HG02623 (cell line): ENCODE measurements at regions not wholly inside any gene's neighbourhood (a gene's known extent, or its start where the extent isn't known, plus 50 kb on each side); places are given as distances from the start of the nearest gene placed in this dataset.
"Not testable (repeated sequence)": the region's sequence is repeated elsewhere in the genome, so short reads cannot be mapped to it uniquely, and the experiment has no call there.

Source experiments
- ATAC-seq: cut with Tn5 transposase; IDR thresholded peaks from one replicate; pipeline ENCODE4 v1.9.1; 2021; ENCODE audit warnings: moderate library complexity; ENCODE audit not compliant: unreplicated experiment

DNA sequence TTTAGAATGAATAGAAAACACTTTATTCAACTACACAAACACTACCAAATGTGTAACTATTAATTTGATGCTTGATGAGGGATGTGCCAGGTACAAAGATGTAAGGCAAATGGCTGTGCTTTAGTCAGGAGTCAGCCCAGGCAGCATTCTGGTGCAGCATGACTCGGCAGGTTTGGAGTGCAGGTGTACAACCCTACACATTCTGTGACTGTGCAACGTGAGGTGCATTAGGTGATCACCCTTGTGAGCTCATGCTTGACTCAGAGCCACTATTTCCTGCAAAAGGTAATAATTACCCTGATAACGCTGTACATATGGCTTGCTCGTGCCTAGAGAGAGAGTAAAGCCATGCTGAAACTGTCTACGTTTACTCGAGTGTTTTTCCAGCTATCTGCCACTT, 288.7 kb upstream of the DSEL start:
- ATAC-seq, result no peak

DNA sequence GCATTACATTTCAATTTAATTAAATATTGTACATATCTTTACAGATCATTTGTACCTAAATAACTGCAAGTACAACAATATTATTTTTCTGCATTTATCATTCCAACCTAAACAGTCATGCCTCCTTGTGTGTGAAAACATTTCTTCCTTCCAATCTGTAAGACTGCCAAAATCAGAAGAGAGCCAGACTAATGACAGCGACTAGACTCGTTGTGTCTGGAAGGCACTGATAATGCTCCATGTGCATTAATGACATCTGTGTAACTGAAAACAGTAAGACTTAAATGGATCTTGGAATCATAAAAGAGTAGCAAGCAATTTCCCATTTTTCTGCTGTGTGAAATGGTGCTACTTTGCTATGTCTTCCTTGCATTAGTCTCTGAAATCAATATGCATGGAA, 278.0 kb upstream of the DSEL start:
- ATAC-seq, result no peak

DNA sequence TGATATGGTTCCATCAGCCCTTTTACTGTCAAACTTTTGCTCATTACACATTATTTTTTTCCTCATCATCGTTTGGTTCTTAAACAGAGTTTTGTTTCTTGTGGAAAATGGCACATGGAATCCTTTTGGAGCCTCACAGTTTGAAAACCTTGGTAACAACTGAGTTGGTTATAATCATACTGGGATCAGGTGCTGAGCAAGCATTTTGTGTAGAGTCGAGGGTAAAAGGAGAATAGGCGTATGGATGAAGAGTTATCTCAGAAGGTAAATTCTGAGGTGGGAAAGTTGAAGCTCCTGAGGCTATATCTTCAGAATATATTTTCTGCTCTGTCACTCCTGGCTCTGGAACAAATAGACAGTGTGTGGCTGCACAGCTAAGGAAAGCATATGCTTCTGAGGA, 274.0 kb upstream of the DSEL start:
- no peak for ATAC-seq

DNA sequence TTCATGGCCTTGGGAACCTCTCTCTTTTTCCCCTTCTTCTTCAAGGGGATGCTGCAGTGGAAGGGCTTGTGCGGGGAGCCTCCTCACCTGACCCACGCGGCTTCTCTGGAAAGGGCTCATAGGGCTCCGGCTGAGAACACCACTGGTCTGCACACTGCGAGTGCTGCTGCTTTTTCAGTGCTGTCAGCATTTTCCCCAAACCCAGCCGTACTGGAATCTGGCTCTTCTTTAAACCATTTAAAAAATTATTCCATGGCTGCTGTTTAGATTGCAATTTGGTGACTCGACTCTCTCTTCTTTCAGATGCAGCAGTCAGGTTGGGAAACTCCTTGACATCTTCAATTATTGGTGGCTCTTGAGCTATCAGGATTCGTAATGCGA, 272.6 kb upstream of the DSEL start:
- no peak for ATAC-seq

DNA sequence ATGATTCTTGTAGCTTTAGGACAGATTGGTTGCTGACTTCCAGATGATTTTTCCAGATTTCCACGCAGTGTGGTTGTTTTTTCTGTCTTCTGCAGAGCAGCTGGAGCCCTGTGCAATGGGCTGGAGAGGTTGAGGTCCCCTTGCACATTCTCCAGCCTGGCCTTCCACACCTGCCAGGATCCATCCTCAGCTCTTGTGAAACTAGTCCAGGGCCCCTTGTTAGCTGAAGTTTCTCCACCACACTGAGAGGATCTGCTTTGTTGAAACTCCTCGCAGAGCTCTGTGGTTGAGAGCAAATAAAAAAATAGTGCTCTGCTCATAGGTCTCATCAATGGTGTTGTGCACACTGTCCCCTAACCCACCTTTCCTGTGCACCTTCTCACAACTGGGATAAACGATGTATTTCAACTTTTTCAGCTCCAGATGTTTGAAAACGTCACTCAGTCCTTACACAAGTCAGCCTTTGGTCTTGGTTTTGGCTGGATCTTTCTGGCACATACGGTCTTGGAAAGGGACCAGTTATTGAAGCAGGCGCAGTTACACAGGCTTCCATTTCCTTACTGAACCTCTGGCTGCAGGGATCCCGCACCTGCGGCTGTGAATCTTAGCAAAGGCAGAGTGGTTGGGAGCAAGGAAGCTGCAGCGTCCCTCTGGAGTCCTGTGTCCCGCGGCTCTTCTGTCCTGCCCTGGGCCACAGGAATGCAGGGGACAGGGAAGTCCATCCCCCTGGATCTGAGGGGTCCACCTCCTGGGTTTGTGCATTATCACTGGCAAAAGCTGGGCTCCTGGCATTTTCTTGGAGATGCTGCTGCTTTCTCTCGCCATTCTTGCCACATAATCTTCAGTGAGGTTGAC, 272.0 kb upstream of the DSEL start:
- no peak for ATAC-seq

DNA sequence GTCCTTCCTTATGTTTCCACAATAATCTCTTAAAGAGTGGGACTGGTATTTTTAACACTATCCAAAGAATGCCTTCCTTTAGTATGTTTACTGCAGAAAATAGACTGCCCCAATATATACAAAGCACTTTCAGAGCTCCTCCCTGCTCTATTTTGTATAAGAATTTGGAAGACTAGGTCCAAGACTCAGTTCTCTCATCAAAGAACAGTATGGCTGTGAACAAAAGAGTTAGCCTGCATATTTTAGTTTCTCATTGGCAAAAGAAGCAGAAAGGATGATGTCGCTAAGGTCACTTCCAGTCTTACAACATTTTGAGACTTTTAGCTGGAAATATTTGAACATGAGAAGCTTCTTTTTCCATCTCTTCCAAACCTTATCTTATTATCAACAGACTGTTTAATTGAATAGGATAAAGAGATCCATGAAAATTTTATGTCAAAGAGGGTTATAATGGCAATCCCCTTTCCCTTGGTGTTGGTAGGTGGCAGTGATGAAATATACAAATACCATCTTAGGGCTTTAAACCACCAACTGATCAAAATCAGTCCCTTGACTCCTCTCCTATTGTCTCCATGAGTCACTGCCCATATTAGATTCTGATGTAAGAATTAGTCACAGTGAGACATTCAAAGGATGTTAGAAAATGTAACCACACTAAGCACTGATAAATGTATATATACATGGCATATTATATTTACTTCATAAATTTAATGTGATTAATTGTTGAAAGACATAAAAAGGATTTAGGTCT, 266.9 kb upstream of the DSEL start:
- no peak for ATAC-seq

DNA sequence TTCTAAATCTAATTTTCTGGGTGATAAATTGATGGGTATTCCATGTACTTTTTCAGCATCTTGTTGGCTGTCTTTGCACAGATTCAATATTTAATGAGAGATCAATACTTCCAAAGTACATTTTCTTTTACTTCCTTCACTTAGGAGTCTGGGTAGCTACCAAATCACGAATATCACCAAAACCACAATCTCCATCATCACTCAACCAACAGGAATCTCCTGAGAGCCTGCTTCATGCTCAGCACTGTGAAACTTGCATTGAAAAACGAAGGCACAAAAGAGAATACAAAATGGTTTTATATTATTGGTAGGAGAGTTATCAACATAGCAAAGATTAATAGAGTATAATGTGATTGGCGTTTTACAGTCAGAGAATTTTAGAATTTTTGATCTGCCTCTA, 261.5 kb upstream of the DSEL start:
- no peak for ATAC-seq

DNA sequence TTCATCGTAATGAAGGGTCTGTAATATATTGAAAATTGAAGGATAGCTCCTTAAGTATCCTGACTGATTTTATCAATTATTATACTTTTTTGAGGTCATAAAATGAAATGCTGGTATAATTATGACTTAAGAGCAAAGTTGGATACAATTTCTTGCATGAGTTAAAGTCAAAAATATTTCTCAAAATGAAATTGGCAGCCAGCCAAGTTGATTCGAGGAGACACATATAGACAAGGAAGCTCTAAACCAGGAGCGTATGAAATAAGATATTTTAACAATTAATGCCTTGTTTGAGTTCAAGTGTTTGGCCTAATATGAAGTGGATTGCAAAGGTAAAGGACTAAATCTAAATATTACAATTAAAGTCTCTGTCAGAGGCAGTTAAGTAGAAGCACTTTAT, 260.4 kb upstream of the DSEL start:
- no peak for ATAC-seq

DNA sequence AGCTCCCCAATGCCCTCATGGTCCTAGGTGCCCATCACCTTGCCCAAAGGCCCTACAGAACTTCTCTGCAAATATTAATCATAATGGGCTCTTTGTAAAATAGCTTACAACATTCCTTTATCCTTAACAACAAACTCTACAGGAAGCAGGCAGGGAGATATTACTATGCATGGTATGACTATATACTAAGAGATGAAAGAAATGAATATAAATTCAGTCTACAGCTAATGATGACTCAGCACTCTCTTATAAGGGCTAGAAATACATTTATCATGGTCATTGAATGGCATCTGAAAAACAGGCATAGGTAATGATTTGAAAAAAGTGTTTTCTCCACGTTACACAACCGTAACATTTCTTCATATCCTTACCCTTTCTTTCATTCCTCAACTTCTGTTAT, 254.8 kb upstream of the DSEL start:
- ATAC-seq, result no peak

DNA sequence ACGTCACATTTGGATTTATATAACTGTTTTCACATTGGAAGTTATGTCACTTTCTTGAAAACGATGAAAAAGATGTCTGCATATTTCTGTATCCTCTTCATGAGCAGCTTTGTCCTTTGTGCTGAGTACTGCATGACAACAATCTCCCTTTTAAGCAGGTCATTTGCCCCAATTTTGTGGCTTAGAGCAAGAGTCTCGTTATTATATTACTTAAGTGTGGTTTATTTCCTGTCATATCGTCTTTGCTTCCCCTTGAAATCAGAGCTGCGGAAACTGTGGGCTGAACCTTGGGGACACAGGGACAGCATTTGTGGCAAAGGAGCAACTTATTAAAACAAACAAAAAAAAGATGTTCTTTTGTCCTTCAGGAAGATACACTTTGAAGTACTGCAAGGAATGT, 254.0 kb upstream of the DSEL start:
- no peak for ATAC-seq

DNA sequence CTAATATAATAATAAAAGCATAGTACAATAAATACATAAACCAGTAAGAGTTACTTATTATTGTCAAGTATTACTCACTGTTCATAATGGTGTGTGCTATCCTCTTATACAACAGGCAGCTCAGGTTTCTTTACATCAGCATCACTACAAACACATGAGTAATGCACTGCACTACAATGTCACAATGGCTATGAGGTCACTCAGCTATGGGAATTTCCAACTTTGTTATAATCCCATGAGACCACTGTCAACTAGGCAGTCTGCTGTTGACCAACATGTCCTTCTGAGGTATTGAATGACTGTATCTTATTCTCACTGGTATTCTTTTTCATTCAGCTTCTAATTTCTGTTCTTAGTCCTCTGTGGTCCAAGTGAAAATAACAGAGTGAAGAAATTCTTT, 250.4 kb upstream of the DSEL start:
- peak; percentile 80 for ATAC-seq

DNA sequence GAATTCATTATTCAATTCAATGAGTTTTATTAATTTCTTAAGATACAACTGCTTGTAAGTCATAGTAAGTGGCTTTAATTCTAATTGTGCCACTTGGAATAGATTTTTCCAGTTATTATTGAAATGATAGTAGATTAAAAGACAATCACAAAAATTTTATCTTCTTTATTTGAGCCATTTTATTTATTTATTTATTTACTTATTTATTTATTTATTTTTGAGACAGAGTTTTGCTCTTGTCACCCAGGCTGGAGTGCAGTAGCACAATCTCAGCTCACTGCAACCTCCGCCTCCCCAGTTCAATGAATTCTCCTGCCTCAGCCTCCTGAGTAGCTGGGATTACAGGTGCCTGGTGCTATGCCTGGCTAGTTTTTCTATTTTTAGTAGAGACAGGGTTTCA, 235.7 kb upstream of the DSEL start:
- ATAC-seq, result not testable (repeated sequence)

DNA sequence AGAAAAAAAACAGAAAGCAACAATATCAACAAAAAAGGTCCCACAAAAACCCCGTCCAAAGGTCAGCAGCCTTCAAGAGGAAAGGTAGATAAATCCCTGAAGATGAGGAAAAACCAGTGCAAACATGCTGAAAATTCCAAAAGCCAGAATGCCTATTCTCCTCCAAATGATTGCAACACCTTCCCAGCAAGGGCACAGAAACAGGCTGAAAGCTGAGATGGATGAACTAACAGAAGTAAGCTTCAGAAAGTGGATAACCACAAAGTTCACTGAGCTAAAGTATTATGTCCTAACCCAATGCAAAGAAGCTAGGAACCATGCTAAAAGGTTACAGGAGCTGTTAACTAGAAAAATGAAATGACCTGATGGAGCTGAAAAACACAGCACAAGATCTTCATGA, 226.4 kb upstream of the DSEL start:
- ATAC-seq, result no peak

DNA sequence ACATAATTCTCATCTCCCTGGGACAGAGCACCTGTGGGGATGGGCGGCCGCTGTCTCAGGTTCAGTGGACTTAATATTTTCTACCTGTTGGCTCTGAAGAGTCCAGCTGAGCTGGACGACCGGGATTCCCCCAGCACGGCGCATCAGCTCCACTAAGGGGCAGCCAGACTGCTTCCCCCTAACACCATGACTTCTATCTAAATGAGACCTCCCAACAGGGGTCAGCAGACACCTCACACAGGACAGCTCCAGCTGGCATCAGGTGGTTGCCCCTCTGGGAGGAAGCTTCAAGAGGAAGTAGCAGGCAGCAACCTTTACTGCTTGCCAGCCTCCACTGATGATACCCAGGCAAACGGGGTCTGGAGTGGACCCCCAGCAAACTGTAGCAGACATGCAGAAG, 226.0 kb upstream of the DSEL start:
- no peak for ATAC-seq

DNA sequence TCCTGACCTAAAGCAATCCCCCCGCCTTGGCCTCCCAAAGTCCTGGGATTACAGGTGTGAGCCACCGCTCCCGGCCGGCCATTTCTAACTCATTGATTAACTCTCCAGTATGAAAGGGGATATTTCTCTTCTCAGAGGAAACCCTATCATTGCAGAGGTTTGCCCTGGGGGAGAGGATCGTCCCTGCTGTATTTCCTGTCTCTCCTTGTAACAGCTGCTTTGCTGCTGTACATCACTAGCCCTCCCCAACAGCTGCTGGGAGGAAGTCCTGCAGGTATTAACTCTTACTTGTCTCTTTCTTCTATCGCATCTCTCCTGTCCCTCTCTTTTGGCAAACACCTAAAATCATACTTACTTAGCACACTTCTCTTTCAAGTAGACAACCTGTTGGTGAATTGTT, 219.0 kb upstream of the DSEL start:
- no peak for ATAC-seq

DNA sequence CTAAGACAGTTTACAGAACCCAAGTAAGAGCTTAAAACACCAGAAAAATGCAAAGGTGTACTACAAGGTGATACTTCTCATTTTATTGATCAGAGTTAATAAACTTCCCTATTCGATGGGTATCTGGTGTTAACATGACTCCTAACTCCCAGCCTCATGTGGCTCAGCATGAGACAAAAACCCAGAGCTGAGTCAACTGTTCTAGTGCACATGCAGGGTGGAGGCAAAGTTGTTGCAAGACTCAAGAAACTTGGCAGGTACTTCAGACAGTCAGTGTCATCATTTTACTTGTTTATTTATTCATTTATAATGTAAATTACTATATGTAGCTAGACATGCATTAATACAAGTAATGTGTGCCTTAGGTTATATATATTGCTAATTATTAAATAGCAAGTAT, 216.6 kb upstream of the DSEL start:
- no peak for ATAC-seq

DNA sequence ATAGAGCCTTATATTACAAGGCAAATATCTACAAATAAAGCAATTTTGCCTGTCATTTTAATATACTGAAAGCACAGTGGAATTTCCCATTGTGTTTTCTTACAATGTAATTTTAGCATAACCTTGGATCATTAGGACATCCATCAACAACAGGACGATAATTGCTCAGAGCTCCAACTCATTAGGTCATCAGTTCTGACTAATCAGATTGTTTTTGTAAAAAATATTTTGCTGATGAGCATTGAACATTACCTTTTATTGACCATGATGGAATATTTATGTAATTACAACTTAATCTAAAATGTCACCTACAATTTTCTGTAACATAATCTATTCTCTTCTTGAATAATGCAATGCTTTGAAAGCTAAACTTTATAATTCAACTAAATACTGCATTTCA, 215.3 kb upstream of the DSEL start:
- ATAC-seq, result no peak

DNA sequence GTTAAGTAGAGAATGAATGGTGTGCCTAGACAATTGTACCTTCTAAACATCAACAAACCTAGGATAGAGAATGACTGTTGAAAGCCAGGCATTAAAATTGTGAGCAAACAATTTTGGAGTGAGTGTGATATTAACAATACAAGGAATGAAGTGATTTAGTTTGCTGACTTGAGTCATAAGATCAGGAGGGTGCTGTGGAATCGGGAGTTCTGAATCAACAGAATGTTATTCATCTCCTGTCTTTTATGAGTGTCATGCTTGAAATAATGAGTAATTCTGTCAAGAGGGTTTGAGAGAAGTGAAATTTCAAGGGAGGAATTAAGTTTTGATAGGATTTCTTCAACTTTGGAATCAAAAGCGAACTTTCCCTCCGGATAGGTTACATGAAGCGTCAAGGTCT, 214.4 kb upstream of the DSEL start:
- ATAC-seq, result no peak

DNA sequence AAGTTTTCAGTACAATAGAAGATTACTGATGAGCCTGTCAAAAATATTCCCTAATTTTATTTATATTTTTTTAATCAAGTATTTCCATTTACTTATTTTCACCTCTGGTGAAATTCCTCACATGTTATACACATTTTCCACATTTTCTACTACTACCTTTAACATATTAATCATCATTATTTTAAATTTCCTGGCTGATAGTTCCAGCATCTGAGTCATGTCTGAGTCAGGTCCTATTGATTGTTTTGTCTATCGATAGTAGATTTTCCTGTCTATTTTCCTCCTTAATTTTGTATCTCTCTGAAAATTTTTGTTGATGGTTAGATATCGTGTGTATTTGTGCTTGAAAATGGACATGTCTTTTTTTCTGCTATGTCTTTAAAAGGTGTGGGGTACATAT, 211.8 kb upstream of the DSEL start:
- ATAC-seq, result no peak

DNA sequence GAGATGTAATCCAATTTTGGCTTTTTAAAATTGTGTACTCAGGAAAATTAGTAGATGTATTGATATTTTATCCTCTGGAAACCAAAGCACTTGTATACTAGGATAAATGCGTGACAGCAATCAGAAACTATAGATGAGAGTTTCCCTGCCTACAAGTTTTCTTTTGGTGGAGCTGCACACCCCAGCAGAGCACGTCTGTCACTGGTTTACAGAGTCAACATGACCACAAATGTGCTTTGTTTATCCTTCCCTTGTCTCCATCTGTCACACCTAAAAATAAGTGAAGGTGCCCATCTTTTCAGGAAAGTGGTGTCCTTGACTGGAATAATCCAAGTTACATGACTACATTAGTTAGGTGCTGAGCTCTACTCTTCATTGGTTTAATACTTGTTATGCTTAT, 210.4 kb upstream of the DSEL start:
- no peak for ATAC-seq

DNA sequence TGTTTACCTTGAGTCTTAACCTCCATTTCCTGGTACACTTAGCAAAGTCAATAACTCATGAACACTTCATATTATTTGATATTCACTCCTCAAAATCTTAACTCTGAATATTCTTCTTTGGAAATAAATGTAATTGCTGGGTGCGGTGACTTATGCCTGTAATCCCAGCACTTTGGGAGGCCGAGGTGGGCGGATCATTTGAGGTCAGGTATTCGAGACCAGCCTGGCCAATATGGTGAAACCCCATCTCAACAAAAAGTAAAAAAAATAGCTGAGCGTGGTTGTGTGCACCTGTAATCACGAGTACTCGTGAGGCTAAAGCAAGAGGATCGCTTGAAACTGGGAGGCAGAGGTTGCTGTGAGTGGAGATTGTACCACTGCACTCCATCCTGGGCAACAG, 201.3 kb upstream of the DSEL start:
- ATAC-seq, result no peak

DNA sequence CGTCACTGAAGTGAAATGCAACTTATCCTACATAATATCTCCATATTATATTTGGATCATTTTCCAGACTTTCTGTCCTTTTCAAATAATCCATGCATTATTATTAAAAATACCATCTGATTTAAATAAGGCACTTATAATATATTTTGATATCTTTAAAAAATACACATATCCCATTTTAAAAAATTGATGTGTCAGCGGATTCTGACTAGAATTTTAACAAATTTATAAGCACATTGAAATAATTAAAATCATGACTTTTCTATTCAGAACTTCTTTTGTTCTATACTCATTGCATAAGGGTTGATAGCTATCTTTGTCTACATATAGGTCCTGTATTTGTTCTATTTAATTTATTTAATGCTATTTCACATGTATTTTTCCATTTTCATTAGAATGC, 199.0 kb upstream of the DSEL start:
- ATAC-seq, result no peak

DNA sequence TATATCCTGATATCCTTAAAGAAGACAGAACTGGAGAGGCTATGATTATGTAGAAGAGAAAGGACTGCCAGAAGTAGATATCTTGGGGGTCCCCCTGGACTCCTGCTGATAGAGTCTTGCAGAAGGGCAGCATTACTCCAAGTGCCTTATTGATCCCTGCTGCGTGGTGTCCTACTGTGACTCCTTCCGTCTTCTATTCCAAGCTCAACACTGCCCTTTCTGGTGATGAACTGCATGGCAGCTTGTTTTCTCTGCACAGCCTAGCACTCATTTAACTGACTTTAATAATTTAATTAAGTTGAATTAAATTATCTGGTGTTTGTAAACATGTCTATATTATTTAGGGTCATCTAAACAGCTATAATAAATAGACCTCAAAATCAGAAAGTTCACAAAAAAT, 194.1 kb upstream of the DSEL start:
- ATAC-seq, result no peak
